Chondrocyte (in vitro differentiated cells): ENCODE measurements at regions not wholly inside any gene's neighbourhood (a gene's known extent, or its start where the extent isn't known, plus 50 kb on each side); places are given as distances from the start of the nearest gene placed in this dataset.

Experiments
- DNase-seq: peaks from one replicate; pipeline ENCODE4 v3.0.0; 2021; ENCODE audit warnings: mixed read lengths, low spot score
- H3K27ac Mint-ChIP-seq: one replicate; pipeline ENCODE4 v1.8.0; 2021; ENCODE audit warnings: mild to moderate bottlenecking, moderate library complexity, mixed read lengths; ENCODE audit not compliant: unreplicated experiment
- H3K27me3 Mint-ChIP-seq: 2 replicates; pipeline ENCODE4 v1.8.0; 2021; ENCODE audit warnings: low read depth, mixed read lengths
- H3K36me3 Mint-ChIP-seq: 2 replicates; pipeline ENCODE4 v1.8.0; 2021; ENCODE audit warnings: low read depth, mixed read lengths
- H3K4me1 Mint-ChIP-seq: 2 replicates; pipeline ENCODE4 v1.8.0; 2021; ENCODE audit warnings: low read depth, mild to moderate bottlenecking, mixed read lengths
- H3K4me3 Mint-ChIP-seq: one replicate; pipeline ENCODE4 v1.8.0; 2021; ENCODE audit warnings: mild to moderate bottlenecking, moderate library complexity, mixed read lengths; ENCODE audit not compliant: unreplicated experiment
- H3K9me3 Mint-ChIP-seq: 2 replicates; pipeline ENCODE4 v1.8.0; 2021; ENCODE audit warnings: low read depth, mixed read lengths
- CTCF ChIP-seq: fragments of 200-600 bp; sonication (generic); IDR thresholded peaks from 2 replicates; pipeline ENCODE4 v1.5.0; 2021; ENCODE audit warnings: antibody characterized with exemption, mild to moderate bottlenecking, moderate library complexity

GRCh38 chr16:7964744-7965143 is 625.6 kb downstream of the TMEM114 start:
- no peak overlapping the region for H3K27ac Mint-ChIP-seq
- DNase-seq: no peak
- no peak for TF ChIP-seq CTCF
- H3K36me3 Mint-ChIP-seq: no peaks in the 10 kb centered on the region
- H3K4me1 Mint-ChIP-seq: no peaks in the 10 kb centered on the region
- H3K4me3 Mint-ChIP-seq: no peak overlapping the region
- H3K9me3 Mint-ChIP-seq: peaks cover 12% of the 10 kb centered on the region
- no peaks in the 10 kb centered on the region for H3K27me3 Mint-ChIP-seq

- peaks cover 14% of the 10 kb centered on the region for H3K9me3 Mint-ChIP-seq
- H3K36me3 Mint-ChIP-seq: no peaks in the 10 kb centered on the region
- no peaks in the 10 kb centered on the region for H3K4me1 Mint-ChIP-seq
- no peaks in the 10 kb centered on the region for H3K27me3 Mint-ChIP-seq
- no peak overlapping the region for H3K4me3 Mint-ChIP-seq
- no peak overlapping the region for H3K27ac Mint-ChIP-seq
- no peak for TF ChIP-seq CTCF
- no peak for DNase-seq
Observed at GRCh38 chr16:7964167-7964566, 626.1 kb downstream of the TMEM114 start.

- Mint-ChIP-seq H3K9me3 (peaks cover 18% of the 10 kb centered on the region), H3K27ac (no peak overlapping the region), H3K27me3 (no peaks in the 10 kb centered on the region), H3K4me3 (no peak overlapping the region), H3K36me3 (no peaks in the 10 kb centered on the region), H3K4me1 (no peaks in the 10 kb centered on the region)
- no peak for TF ChIP-seq CTCF
- DNase-seq: no peak
Observed at GRCh38 chr16:7962091-7962879, 628.0 kb downstream of the TMEM114 start.

- no peak overlapping the region for H3K4me3 Mint-ChIP-seq
- DNase-seq: no peak
- TF ChIP-seq CTCF: no peak
- no peaks in the 10 kb centered on the region for H3K27me3 Mint-ChIP-seq
- no peaks in the 10 kb centered on the region for H3K36me3 Mint-ChIP-seq
- H3K9me3 Mint-ChIP-seq: peaks cover 26% of the 10 kb centered on the region
- no peaks in the 10 kb centered on the region for H3K4me1 Mint-ChIP-seq
- no peak overlapping the region for H3K27ac Mint-ChIP-seq
Observed at GRCh38 chr16:7957151-7957550, 624.5 kb downstream of the RBFOX1 start.

- no peak for TF ChIP-seq CTCF
- Mint-ChIP-seq H3K4me1 (no peaks in the 10 kb centered on the region), H3K36me3 (no peaks in the 10 kb centered on the region), H3K9me3 (peaks cover 20% of the 10 kb centered on the region), H3K27me3 (no peaks in the 10 kb centered on the region), H3K4me3 (no peak overlapping the region), H3K27ac (no peak overlapping the region)
- no peak for DNase-seq
Observed at GRCh38 chr16:7953360-7953759, 620.7 kb downstream of the RBFOX1 start.
